ENCODE measurements at regions not wholly inside any gene's neighbourhood (a gene's known extent, or its start where the extent isn't known, plus 50 kb on each side); places are given as distances from the start of the nearest gene placed in this dataset.

DNA sequence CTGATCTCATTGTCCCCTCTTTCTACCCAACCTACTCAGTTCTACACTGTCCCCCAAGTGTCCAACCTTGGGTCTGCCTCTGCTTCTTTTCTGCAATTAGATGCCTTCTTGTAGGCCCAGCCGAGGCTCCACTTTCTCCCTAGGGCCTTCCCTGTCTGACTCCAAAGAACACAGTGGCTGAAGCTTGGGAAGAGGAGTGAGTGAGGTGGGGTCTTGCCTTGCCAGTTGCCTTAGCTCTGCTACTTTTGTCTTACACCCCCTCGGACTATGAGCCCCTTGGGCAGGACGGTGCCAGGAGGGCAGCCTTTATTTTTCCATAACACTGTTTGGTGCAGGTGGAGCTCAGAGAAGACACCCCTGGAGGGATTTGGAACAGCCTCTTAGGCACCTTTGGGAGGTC lies 345.1 kb downstream of the CYP26B1 start:
- Histone ChIP-seq H3K4me3 (replicated peaks in 1 of 3) (no peak overlapping the region), H3K27ac (no peak overlapping the region), H3K36me3 (no peaks in the 10 kb centered on the region), H3K4me1 (peaks cover 0 to 7% of the 10 kb centered on the region in 2 donors), H3K9me3 (no peaks in the 10 kb centered on the region), H3K27me3 (no peaks in the 10 kb centered on the region)
- DNase-seq = no peak
- TF ChIP-seq, protein P1, sequence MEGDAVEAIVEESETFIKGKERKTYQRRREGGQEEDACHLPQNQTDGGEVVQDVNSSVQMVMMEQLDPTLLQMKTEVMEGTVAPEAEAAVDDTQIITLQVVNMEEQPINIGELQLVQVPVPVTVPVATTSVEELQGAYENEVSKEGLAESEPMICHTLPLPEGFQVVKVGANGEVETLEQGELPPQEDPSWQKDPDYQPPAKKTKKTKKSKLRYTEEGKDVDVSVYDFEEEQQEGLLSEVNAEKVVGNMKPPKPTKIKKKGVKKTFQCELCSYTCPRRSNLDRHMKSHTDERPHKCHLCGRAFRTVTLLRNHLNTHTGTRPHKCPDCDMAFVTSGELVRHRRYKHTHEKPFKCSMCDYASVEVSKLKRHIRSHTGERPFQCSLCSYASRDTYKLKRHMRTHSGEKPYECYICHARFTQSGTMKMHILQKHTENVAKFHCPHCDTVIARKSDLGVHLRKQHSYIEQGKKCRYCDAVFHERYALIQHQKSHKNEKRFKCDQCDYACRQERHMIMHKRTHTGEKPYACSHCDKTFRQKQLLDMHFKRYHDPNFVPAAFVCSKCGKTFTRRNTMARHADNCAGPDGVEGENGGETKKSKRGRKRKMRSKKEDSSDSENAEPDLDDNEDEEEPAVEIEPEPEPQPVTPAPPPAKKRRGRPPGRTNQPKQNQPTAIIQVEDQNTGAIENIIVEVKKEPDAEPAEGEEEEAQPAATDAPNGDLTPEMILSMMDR (IDR thresholded peaks at IDR 0.05) = no peak
- no peak for TF ChIP-seq POLR2A (IDR thresholded peaks at IDR 0.05)
- WGBS, 2 donors = 88 to 92% methylated on average over 3 of the region's 3 CpGs
- intact Hi-C loops (cut with DNase I) = no loop called here

DNA sequence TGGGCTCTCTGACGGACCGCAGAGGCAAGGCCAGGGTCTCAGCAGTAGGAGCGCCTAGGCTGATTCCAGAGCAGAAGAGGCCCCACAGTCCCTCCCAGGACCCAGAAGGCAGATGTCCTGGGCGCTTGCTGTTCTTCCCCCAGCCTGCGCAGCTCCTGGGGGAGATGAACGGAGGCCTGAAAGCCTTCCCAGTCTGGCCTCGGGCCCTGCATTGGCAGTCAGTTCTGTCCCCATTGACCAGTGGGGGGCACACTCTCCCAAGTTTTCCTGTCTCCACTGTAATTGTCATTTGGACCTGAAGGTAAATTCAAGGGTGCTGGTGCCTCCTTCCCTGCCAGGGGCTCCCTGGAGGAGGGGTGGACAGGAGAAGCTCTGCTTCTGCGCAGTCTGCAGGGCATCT lies 345.7 kb downstream of the CYP26B1 start:
- TF ChIP-seq POLR2A (IDR thresholded peaks at IDR 0.05) = no peak
- TF ChIP-seq, protein P1 (IDR thresholded peaks at IDR 0.05) = peak in 1 of 6 experiments; percentile 31
- Histone ChIP-seq H3K9me3 (no peaks in the 10 kb centered on the region), H3K27ac (no peak overlapping the region), H3K27me3 (no peaks in the 10 kb centered on the region), H3K4me1 (peaks cover 0 to 7% of the 10 kb centered on the region in 2 donors), H3K36me3 (no peaks in the 10 kb centered on the region), H3K4me3 (replicated peaks in 1 of 3) (no peak overlapping the region)
- intact Hi-C loops (cut with DNase I) = no loop called here
- 80 to 96% methylated on average over 2 to 7 of the region's 8 CpGs for WGBS, 2 donors
- DNase-seq = peak; percentile 19 to 24

DNA sequence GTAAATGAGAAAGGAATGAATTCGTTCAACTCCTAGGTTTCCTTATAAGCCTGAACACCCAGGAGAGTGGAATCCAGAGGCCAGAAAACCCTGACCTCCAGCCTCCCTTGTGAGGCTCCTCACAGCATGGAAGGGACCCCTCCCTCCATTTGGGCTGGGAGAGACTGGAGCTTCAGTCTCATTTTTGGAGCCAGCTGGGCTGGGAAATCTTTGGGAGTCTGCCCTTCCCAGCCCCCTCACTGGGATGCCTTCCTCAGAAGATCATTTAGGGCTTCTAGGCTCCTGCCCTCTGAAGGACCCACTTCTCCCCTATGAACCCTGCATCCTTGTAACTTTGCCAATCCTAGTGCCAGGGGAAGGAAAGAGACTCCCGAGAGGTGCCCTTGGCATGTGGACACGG lies 346.1 kb downstream of the CYP26B1 start:
- no peak for DNase-seq
- intact Hi-C loops (cut with DNase I) = no loop called here
- TF ChIP-seq POLR2A (IDR thresholded peaks at IDR 0.05) = no peak
- TF ChIP-seq, protein P1 (IDR thresholded peaks at IDR 0.05) = no peak
- H3K27ac ChIP-seq = no peak overlapping the region
- H3K4me1 ChIP-seq = peaks cover 0 to 7% of the 10 kb centered on the region in 2 donors
- no peaks in the 10 kb centered on the region for H3K9me3 ChIP-seq
- no peak overlapping the region for H3K4me3 ChIP-seq (replicated peaks in 1 of 3)
- no peaks in the 10 kb centered on the region for H3K36me3 ChIP-seq
- 74 to 88% methylated on average over 1 to 3 of the region's 3 CpGs for WGBS, 2 donors
- no peaks in the 10 kb centered on the region for H3K27me3 ChIP-seq

DNA sequence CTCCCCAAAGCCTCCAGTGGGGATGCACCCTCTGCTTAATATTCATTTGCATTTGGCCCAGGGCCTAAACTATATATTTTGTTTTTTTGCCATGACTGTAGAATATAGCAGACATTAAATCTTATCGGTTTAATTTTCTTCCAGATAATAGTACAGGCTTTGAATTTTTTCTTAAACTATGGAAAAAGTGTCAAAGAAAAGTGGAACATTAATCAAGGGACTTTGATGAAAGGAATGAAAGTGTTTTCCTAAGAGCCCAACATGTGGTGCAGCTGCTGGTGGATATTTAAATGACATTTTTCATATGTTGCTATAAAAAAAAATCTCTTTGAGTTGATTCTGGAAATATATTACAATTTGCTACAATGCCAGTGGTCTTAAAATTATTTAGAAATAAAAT lies 346.8 kb downstream of the CYP26B1 start:
- no peaks in the 10 kb centered on the region for H3K36me3 ChIP-seq
- H3K27ac ChIP-seq = no peak overlapping the region
- 90 to 94% methylated on average over 1 of the region's 1 CpG for WGBS, 2 donors
- no peak overlapping the region for H3K4me3 ChIP-seq (replicated peaks in 1 of 3)
- peaks cover 0 to 7% of the 10 kb centered on the region in 2 donors for H3K4me1 ChIP-seq
- H3K27me3 ChIP-seq = no peaks in the 10 kb centered on the region
- intact Hi-C loops (cut with DNase I) = no loop called here
- DNase-seq = no peak
- H3K9me3 ChIP-seq = no peaks in the 10 kb centered on the region
- TF ChIP-seq, protein P1 (IDR thresholded peaks at IDR 0.05) = no peak
- no peak for TF ChIP-seq POLR2A (IDR thresholded peaks at IDR 0.05)

DNA sequence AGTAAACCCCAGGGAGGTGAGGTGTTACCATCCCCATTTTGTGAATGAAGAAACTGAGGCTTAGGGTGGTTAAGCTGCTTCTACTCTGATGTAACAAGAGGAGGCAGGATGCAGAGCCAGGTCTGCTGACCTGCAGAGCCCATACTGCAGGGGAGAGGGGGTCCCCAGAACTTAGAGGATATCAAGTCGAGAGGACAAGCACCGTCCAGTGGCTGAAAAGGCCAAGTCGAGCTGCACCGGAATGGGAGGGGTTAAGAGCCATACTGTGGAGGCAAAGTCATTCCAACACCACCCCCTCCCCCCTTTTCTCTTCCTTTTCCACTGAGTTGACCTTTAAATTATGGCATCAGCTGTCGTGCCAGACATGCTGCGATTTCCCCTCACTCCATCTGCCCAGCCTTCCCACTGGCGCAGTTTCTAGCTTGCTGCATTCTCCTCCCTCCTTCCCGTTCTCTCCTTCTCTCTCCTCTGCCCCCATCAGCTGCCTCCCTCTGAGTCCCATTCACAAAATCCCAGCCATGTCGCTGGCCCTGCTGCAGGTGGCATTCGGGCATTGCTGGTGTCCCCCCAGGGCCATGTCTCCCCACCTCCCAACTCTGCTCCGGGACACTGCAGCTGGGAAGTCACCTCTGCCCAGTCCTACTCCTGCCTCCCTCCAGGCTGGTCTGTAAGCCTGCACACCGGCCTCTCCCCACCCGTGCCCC lies 346.9 kb downstream of the DYSF start:
- no peaks in the 10 kb centered on the region for H3K9me3 ChIP-seq
- DNase-seq = no peak
- H3K4me3 ChIP-seq (replicated peaks in 1 of 3) = no peak overlapping the region
- TF ChIP-seq POLR2A (IDR thresholded peaks at IDR 0.05) = no peak
- TF ChIP-seq, protein P1 (IDR thresholded peaks at IDR 0.05) = no peak
- 88 to 89% methylated on average over 13 of the region's 13 CpGs for WGBS, 2 donors
- no peak overlapping the region for H3K27ac ChIP-seq
- intact Hi-C loops (cut with DNase I) = no loop called here
- H3K36me3 ChIP-seq = no peaks in the 10 kb centered on the region
- no peaks in the 10 kb centered on the region for H3K27me3 ChIP-seq
- H3K4me1 ChIP-seq = peaks cover 0 to 7% of the 10 kb centered on the region in 2 donors
